ENCODE measurements at regions not wholly inside any gene's neighbourhood (a gene's known extent, or its start where the extent isn't known, plus 50 kb on each side); places are given as distances from the start of the nearest gene placed in this dataset.

- no peak for DNase-seq
Measured at GRCh38 chr20:60653111-60653845, 598.8 kb upstream of the CDH4 start.

- DNase-seq, result no peak
Measured at GRCh38 chr20:60658681-60659080, 593.4 kb upstream of the CDH4 start.

GRCh38 chr20:60659240-60659639, 592.8 kb upstream of the CDH4 start:
- DNase-seq, result no peak

- no peak for DNase-seq
Measured at GRCh38 chr20:60662307-60662706, 589.8 kb upstream of the CDH4 start.

GRCh38 chr20:60664106-60664505, 588.0 kb upstream of the CDH4 start:
- DNase-seq, result no peak

GRCh38 chr20:60667641-60668040, 584.4 kb upstream of the CDH4 start:
- DNase-seq, result no peak

- no peak for DNase-seq
Measured at GRCh38 chr20:60669211-60669610, 582.9 kb upstream of the CDH4 start.

- no peak for DNase-seq
Measured at GRCh38 chr20:60676011-60676410, 576.0 kb upstream of the CDH4 start.

GRCh38 chr20:60677819-60678218, 574.2 kb upstream of the CDH4 start:
- no peak for DNase-seq

GRCh38 chr20:60680554-60680953, 571.5 kb upstream of the CDH4 start:
- DNase-seq, result peak; percentile 90

- DNase-seq, result no peak
Measured at GRCh38 chr20:60687213-60687612, 564.8 kb upstream of the CDH4 start.

- no peak for DNase-seq
Measured at GRCh38 chr20:60690771-60691170, 561.3 kb upstream of the CDH4 start.

- no peak for DNase-seq
Measured at GRCh38 chr20:60691966-60692615, 560.0 kb upstream of the CDH4 start.

GRCh38 chr20:60693496-60694133, 558.4 kb upstream of the CDH4 start:
- DNase-seq, result no peak

- no peak for DNase-seq
Measured at GRCh38 chr20:60694763-60695162, 557.3 kb upstream of the CDH4 start.

- DNase-seq, result no peak
Measured at GRCh38 chr20:60695226-60696000, 556.6 kb upstream of the CDH4 start.

GRCh38 chr20:60697252-60697651, 554.8 kb upstream of the CDH4 start:
- DNase-seq, result no peak

GRCh38 chr20:60700728-60701127, 551.3 kb upstream of the CDH4 start:
- DNase-seq, result no peak

- DNase-seq, result no peak
Measured at GRCh38 chr20:60704147-60704546, 547.9 kb upstream of the CDH4 start.

GRCh38 chr20:60713396-60713795, 538.7 kb upstream of the CDH4 start:
- DNase-seq, result no peak

- DNase-seq, result no peak
Measured at GRCh38 chr20:60715172-60715571, 536.9 kb upstream of the CDH4 start.

GRCh38 chr20:60718743-60719480, 533.1 kb upstream of the CDH4 start:
- DNase-seq, result peak; percentile 99
